ENCODE measurements at regions not wholly inside any gene's neighbourhood (a gene's known extent, or its start where the extent isn't known, plus 50 kb on each side); places are given as distances from the start of the nearest gene placed in this dataset.

DNA sequence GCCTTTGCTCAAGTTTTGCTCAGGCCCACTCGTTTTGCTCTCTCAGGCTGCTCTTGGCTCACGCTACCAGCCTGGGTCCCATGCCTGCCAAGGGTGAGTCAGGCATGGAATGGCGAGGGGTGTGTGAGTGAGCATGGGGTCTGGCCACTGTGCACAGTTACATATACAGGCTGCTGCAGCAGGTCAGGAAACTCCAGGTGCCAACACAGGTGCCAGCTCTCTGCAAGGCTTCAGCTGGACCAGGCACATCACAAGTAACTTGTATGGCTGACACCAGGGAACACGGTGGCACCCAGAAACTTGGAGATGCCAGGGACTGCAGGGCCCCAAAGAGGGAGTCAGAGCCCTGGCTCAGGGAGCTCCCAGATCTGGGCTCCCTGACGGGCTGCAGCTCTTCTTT lies 146.8 kb downstream of the BTBD3 start:
- TF ChIP-seq, protein P1, sequence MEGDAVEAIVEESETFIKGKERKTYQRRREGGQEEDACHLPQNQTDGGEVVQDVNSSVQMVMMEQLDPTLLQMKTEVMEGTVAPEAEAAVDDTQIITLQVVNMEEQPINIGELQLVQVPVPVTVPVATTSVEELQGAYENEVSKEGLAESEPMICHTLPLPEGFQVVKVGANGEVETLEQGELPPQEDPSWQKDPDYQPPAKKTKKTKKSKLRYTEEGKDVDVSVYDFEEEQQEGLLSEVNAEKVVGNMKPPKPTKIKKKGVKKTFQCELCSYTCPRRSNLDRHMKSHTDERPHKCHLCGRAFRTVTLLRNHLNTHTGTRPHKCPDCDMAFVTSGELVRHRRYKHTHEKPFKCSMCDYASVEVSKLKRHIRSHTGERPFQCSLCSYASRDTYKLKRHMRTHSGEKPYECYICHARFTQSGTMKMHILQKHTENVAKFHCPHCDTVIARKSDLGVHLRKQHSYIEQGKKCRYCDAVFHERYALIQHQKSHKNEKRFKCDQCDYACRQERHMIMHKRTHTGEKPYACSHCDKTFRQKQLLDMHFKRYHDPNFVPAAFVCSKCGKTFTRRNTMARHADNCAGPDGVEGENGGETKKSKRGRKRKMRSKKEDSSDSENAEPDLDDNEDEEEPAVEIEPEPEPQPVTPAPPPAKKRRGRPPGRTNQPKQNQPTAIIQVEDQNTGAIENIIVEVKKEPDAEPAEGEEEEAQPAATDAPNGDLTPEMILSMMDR (IDR thresholded peaks at IDR 0.05): no peak
- Histone ChIP-seq H3K4me3 (no peak overlapping the region), H3K27ac (no peak overlapping the region)
- DNase-seq (ENCODE audit: low spot score): no peak

DNA sequence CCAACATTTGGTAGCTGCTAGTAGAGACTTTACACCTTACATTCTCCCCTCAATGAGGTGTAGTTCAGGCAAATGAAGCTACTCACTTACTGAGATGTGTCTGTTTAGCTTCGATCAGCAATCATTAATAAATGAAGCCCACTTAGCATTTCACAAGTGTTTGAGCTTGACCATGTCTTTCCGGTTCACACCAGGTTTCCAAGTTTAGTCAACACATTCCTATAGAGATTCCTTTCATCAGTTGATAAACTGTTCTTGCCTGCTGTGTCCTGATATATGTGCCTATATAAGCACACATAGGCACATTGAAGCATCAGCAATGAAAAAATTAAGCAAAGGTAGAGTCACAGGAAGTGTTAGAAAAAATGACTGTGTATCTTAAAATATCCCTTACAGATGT lies 150.0 kb downstream of the BTBD3 start:
- Histone ChIP-seq H3K4me3 (no peak overlapping the region), H3K27ac (no peak overlapping the region)
- DNase-seq (ENCODE audit: low spot score): no peak
- TF ChIP-seq, protein P1 (IDR thresholded peaks at IDR 0.05): no peak

DNA sequence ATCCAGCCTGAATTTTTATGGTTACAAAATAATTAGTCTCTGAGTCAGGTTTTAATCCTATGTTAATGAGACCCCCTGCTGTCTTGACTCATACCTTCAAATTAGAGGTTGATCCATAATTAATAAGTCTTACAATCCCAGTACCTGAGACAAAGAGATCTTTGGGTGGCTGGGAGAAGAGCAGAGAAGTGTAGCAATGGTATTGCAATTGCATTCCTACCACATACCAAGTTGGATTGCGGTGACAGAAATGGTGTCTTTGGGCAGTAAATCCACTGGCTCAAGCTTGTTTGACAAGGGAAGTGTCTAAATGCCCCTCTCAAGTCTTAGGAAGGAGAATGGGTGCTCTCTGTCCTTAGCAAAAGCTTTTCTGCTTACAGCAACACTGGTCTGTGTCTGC lies 150.4 kb downstream of the BTBD3 start:
- no peak for DNase-seq (ENCODE audit: low spot score)
- TF ChIP-seq, protein P1 (IDR thresholded peaks at IDR 0.05): no peak
- Histone ChIP-seq H3K27ac (no peak overlapping the region), H3K4me3 (no peak overlapping the region)

DNA sequence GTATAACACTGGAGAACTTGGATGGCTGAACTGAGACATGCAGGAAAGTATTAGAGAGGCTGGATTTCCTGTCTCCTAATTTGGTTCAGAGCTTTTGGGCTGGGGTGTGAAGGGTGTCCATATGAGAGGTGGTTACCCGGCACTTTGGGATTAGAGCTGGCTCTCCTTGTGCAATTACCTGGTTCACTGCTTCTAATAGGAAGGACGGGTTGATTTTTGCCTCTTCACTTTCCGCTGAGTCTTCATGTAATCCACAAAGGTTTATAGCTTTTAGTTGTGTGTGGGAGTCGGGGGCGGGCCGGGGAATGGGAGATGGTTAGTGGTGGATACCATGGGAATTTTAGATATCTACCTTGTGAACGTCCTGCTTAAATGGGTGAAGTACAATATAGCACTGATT lies 151.5 kb downstream of the BTBD3 start:
- Histone ChIP-seq H3K27ac (no peak overlapping the region), H3K4me3 (no peak overlapping the region)
- DNase-seq (ENCODE audit: low spot score): no peak
- TF ChIP-seq, protein P1 (IDR thresholded peaks at IDR 0.05): no peak

DNA sequence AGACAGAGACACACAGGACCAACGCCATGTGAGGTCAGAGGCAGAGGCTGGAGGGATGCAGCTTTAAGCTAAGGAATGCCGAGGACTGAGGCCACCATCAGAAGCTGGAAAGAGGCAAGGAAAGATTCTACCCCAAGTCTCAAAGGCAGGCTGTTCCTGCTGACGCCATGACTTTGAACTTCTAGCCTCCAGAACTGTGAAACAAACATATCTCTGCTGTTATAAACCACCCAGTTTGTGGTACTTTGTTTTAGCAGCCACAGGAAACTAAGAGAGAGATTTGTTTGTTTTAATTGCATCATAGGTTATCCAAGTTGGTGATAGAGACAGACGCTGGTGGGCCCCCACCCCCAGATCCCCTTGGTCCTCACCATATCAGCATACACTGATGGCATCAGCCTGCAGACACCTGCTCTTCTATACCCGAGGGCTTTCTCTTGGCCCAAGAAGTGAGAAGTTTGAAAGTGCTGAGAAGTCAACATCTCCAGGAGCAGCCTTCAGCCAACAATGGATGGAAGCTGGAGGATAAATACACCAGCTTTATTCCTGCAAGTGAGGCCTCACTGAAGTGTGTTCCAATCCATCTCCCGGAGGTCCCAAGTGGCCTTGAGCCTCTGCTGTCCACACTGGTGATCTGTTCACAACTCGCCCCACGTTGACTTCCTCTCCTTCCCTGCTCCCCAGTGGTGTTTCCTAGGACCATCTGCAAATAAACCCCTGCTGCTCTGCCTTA lies 154.7 kb downstream of the BTBD3 start:
- DNase-seq (ENCODE audit: low spot score): no peak
- TF ChIP-seq, protein P1 (IDR thresholded peaks at IDR 0.05): no peak

DNA sequence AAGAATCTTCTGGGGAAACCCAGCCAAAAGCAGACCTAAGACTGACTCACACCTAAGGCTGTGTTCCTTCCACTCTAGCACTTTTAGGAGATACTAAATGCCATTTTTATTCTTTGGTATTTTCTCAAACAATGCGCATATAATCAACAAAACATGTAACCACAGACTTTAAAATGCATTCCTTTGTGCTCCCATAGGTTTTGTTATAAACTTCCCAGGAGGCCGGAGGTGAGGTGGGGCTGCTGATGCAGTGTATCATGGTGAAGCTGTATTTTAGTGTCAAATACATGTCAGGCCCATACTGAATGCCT lies 155.2 kb downstream of the BTBD3 start:
- TF ChIP-seq, protein P1 (IDR thresholded peaks at IDR 0.05): no peak

More for the DNA sequence above, 154.7 kb downstream of the BTBD3 start:
- Histone ChIP-seq H3K27ac (no peak overlapping the region), H3K4me3 (no peak overlapping the region)

DNA sequence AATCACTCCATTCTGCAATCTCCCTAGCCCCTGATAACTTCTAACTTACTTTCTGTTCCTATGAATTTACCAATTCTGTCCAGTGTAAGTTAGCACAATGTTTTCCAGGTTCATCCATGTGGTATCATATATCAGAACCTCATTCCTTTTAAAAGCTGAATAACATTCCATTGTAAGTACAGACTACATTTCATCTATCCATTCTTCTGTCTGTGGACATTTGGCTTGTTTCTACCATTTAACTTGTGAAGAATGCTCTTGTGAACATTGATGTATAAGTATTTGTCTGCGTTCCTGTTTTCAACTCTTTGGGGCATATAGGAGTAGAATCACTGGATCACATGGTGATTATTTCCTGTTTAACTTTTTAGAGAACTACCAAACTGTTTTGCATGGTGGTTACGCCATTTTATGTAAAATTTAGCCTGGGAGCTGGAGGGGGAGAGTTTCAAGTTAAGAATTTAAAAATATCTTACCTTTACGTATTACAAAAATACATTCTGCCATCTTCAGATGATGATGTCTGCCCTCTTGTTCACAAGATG lies 156.5 kb downstream of the BTBD3 start:
- TF ChIP-seq, protein P1 (IDR thresholded peaks at IDR 0.05): no peak
- H3K4me3 ChIP-seq: no peak overlapping the region
- DNase-seq (ENCODE audit: low spot score): no peak
- H3K27ac ChIP-seq: no peak overlapping the region

More for the DNA sequence above, 155.2 kb downstream of the BTBD3 start:
- Histone ChIP-seq H3K27ac (no peak overlapping the region), H3K4me3 (no peak overlapping the region)
- no peak for DNase-seq (ENCODE audit: low spot score)
